ENCODE measurements at regions not wholly inside any gene's neighbourhood (a gene's known extent, or its start where the extent isn't known, plus 50 kb on each side); places are given as distances from the start of the nearest gene placed in this dataset.

DNA sequence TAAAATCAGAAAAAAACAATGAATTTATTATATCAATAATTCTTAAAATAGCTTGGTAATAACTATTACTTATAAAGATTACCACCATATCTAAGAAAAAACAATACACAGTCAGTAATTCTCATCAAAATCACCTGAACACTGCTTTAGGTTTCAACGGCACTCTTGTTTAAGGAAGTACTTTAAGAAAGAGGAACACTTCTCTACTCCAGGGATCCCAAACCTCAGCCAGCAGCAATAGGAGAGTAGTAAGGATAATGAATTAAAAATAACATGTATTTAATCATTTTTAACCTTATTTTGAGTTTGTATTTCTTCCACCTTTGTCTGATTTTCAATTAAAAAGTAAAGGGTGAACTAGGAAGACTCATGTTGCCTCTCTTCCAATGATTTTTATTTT lies 494.0 kb upstream of the NR2F2 start:
- DNase-seq, result no peak
- Histone ChIP-seq H3K36me3 (no peaks in the 10 kb centered on the region), H3K27ac (no peak overlapping the region), H3K4me3 (no peak overlapping the region), H3K27me3 (no peaks in the 10 kb centered on the region), H3K4me1 (peaks cover 0 to 26% (median 4%) of the 10 kb centered on the region in 4 donors), H3K9me3 (peaks cover 0 to 7% (median 0%) of the 10 kb centered on the region in 3 donors)
- TF ChIP-seq, protein P1, sequence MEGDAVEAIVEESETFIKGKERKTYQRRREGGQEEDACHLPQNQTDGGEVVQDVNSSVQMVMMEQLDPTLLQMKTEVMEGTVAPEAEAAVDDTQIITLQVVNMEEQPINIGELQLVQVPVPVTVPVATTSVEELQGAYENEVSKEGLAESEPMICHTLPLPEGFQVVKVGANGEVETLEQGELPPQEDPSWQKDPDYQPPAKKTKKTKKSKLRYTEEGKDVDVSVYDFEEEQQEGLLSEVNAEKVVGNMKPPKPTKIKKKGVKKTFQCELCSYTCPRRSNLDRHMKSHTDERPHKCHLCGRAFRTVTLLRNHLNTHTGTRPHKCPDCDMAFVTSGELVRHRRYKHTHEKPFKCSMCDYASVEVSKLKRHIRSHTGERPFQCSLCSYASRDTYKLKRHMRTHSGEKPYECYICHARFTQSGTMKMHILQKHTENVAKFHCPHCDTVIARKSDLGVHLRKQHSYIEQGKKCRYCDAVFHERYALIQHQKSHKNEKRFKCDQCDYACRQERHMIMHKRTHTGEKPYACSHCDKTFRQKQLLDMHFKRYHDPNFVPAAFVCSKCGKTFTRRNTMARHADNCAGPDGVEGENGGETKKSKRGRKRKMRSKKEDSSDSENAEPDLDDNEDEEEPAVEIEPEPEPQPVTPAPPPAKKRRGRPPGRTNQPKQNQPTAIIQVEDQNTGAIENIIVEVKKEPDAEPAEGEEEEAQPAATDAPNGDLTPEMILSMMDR (IDR thresholded peaks at IDR 0.05), result no peak
- intact Hi-C loops (cut with DNase I; ENCODE audit: low total_unique reads), result loop anchor here (10.0 kb wide), 1 partner anchor 572 kb away; no protein-coding TSS in a partner anchor

DNA sequence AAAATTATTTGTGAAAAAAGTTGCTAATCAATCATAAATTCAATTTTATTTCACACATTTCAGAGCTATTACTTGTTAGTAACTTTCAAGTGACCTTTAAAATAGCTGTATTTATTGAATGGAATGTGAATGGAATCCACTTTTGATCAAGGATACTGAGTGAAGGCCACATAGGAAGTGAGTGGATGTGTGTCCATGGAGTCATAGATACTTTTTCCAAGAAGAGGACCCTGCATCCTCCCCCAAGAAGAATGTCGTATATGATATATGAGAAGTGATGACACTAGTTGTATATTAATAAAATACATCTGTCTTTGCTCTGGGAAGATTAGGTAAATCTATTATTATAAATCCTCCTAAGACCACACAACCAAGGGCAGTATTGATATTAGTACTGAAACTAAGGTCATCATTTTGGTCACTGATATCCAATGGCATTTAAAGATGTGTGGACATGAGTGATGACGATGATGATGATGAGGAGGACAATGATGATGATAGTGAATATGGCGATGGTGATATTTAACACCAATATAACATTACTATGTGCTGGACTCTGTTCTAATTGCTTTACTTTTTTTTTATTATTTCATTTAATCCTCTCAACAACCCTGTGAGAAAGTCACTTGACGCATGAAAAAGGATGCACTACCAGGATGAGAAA lies 493.0 kb upstream of the NR2F2 start:
- no peak for DNase-seq
- Histone ChIP-seq H3K4me3 (no peak overlapping the region), H3K9me3 (peaks cover 0 to 7% (median 0%) of the 10 kb centered on the region in 3 donors), H3K36me3 (no peaks in the 10 kb centered on the region), H3K27me3 (no peaks in the 10 kb centered on the region), H3K4me1 (peaks cover 0 to 28% (median 4%) of the 10 kb centered on the region in 4 donors), H3K27ac (no peak overlapping the region)
- intact Hi-C loops (cut with DNase I; ENCODE audit: low total_unique reads), result loop anchor here (10.0 kb wide), 1 partner anchor 573 kb away; no protein-coding TSS in a partner anchor
- TF ChIP-seq, protein P1 (IDR thresholded peaks at IDR 0.05), result no peak

DNA sequence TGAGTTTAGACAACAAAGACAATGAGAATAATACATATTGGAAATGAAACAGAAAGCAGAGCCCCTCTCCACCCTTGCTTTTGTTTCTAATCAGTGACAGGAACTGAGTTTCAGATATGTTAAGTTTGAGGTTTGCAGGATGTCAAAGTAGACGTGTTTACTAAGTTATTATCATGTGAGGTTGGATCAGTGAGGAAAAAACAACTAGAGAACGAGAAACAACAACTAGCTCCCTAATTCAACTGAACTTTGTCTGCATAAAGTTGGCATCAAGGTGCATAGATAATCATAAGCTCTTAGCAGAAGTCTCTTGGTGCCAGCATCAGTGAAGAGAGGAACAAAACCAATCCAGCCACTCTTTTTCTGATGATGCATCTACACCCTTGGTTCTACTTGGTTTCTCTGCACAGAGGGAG lies 491.1 kb upstream of the NR2F2 start:
- no peaks in the 10 kb centered on the region for H3K27me3 ChIP-seq
- H3K9me3 ChIP-seq, result peaks cover 0 to 7% (median 0%) of the 10 kb centered on the region in 3 donors
- no peak overlapping the region for H3K4me3 ChIP-seq
- H3K27ac ChIP-seq, result peak overlapping the region; percentile 68 to 77
- TF ChIP-seq, protein P1 (IDR thresholded peaks at IDR 0.05), result no peak
- no peaks in the 10 kb centered on the region for H3K36me3 ChIP-seq
- intact Hi-C loops (cut with DNase I; ENCODE audit: low total_unique reads), result loop anchor here (10.0 kb wide), 1 partner anchor 575 kb away; no protein-coding TSS in a partner anchor
- no peak for DNase-seq
- peaks cover 0 to 46% (median 11%) of the 10 kb centered on the region in 4 donors for H3K4me1 ChIP-seq

DNA sequence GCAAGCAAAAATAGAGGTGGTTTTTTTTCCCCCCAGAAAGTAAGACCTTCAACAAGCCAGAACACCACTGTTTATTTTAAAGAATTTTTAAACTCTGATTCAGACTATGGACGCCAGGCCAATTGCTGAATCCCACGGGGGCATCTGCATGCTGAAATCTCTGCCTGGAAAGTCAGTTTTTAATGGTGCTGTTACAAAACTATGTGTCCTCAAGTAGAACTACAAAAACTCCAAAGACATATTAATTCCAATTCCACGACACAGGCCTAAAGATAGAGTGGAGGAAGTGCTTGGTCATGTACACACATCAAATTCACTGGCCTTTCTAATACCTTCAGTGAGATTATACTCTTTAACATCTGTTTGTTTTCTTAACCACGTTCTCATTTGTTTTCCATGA lies 490.5 kb upstream of the NR2F2 start:
- DNase-seq, result peak; percentile 77 to 92
- intact Hi-C loops (cut with DNase I; ENCODE audit: low total_unique reads), result no loop called here

DNA sequence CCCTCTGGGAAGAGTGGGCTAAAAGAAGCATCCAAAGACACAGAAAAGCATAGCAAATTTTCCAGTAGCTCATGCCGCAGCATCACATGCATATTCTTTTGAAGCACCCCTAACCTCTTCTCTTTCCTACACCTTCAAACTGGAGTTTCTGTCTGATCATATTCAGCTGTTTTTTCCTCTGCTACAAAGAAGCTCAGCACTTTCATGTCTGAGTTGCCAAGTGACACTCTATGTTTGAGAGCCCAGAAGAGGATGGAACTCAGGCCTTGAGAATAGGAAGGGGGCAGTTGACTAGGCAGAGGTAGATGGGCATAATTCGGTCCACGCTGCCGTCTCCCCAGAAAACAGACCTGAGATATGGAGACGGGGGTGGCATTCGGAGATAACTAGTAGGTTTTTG lies 489.6 kb upstream of the NR2F2 start:
- DNase-seq, result no peak
- no peaks in the 10 kb centered on the region for H3K36me3 ChIP-seq
- intact Hi-C loops (cut with DNase I; ENCODE audit: low total_unique reads), result no loop called here
- TF ChIP-seq, protein P1 (IDR thresholded peaks at IDR 0.05), result no peak
- peaks cover 0 to 55% (median 11%) of the 10 kb centered on the region in 4 donors for H3K4me1 ChIP-seq
- peaks cover 0 to 7% (median 0%) of the 10 kb centered on the region in 3 donors for H3K9me3 ChIP-seq
- H3K27ac ChIP-seq, result peak overlapping the region; percentile 77 to 79
- no peaks in the 10 kb centered on the region for H3K27me3 ChIP-seq
- no peak overlapping the region for H3K4me3 ChIP-seq

More for the DNA sequence above, 490.5 kb upstream of the NR2F2 start:
- Histone ChIP-seq H3K27me3 (no peaks in the 10 kb centered on the region), H3K27ac (peak overlapping the region; percentile 77 to 79), H3K4me3 (no peak overlapping the region), H3K4me1 (peaks cover 0 to 51% (median 11%) of the 10 kb centered on the region in 4 donors), H3K36me3 (no peaks in the 10 kb centered on the region), H3K9me3 (peaks cover 0 to 7% (median 0%) of the 10 kb centered on the region in 3 donors)
- TF ChIP-seq, protein P1 (IDR thresholded peaks at IDR 0.05), result no peak
